GM19099 (cell line): ENCODE measurements at regions not wholly inside any gene's neighbourhood (a gene's known extent, or its start where the extent isn't known, plus 50 kb on each side); places are given as distances from the start of the nearest gene placed in this dataset.

Experiments used
- POLR2A ChIP-seq: IDR thresholded peaks from 3 replicates; pipeline ENCODE4 v1.6.1; 2011; ENCODE audit warnings: low read depth; ENCODE audit not compliant: insufficient read length; ENCODE audit errors: extremely low read depth

- no peak for TF ChIP-seq POLR2A
Observed at GRCh38 chr22:49600891-49601431, 226.7 kb downstream of the BRD1 start.

GRCh38 chr22:49600468-49600867, 227.2 kb downstream of the BRD1 start:
- no peak for TF ChIP-seq POLR2A

GRCh38 chr22:49599691-49600455, 227.8 kb downstream of the BRD1 start:
- TF ChIP-seq POLR2A, result no peak

GRCh38 chr22:49599039-49599438, 228.6 kb downstream of the BRD1 start:
- TF ChIP-seq POLR2A, result no peak

GRCh38 chr22:49598338-49598737, 229.3 kb downstream of the BRD1 start:
- TF ChIP-seq POLR2A, result no peak

- TF ChIP-seq POLR2A, result no peak
Observed at GRCh38 chr22:49597428-49598039, 230.1 kb downstream of the BRD1 start.

- TF ChIP-seq POLR2A, result no peak
Observed at GRCh38 chr22:49595465-49596078, 232.1 kb downstream of the BRD1 start.

GRCh38 chr22:49594078-49594477, 233.6 kb downstream of the BRD1 start:
- TF ChIP-seq POLR2A, result no peak

- TF ChIP-seq POLR2A, result no peak
Observed at GRCh38 chr22:49593509-49593908, 234.2 kb downstream of the BRD1 start.

- no peak for TF ChIP-seq POLR2A
Observed at GRCh38 chr22:49592780-49593501, 234.7 kb downstream of the BRD1 start.

- TF ChIP-seq POLR2A, result no peak
Observed at GRCh38 chr22:49590851-49591445, 236.7 kb downstream of the BRD1 start.

- TF ChIP-seq POLR2A, result no peak
Observed at GRCh38 chr22:49590381-49590780, 237.3 kb downstream of the BRD1 start.

- no peak for TF ChIP-seq POLR2A
Observed at GRCh38 chr22:49589811-49590210, 237.9 kb downstream of the BRD1 start.

- TF ChIP-seq POLR2A, result no peak
Observed at GRCh38 chr22:49589301-49589700, 238.4 kb downstream of the BRD1 start.

- TF ChIP-seq POLR2A, result no peak
Observed at GRCh38 chr22:49588739-49589138, 238.9 kb downstream of the BRD1 start.
